Sigmoid colon (tissue), 4 donors: ENCODE measurements at regions not wholly inside any gene's neighbourhood (a gene's known extent, or its start where the extent isn't known, plus 50 kb on each side); places are given as distances from the start of the nearest gene placed in this dataset.

Experiments used
- CTCF ChIP-seq, 4 experiments: fragments of 450-650 bp in 3 of 4; fragments of 200-600 bp in 1 of 4; IDR thresholded peaks; one replicate each; pipeline ENCODE4 v1.5.1; 2016 to 2019; ENCODE audit warnings: antibody characterized with exemption in 4 of 4, mild to moderate bottlenecking in 3 of 4, moderate library complexity in 2 of 4
- EP300 ChIP-seq, 4 donors: sonication (generic); formaldehyde crosslinking; IDR thresholded peaks; one replicate each; pipeline ENCODE4 v1.6.1; 2017; ENCODE audit warnings: antibody characterized with exemption in 4 of 4
- POLR2A ChIP-seq, 2 donors: fragments of 450-650 bp; IDR thresholded peaks; one replicate each; pipeline ENCODE4 v1.6.1; 2016; ENCODE audit warnings: antibody characterized with exemption in 2 of 2, mild to moderate bottlenecking in 2 of 2, moderate library complexity in 2 of 2

- TF ChIP-seq EP300 (IDR thresholded peaks at IDR 0.05) = no peak
- no peak for TF ChIP-seq POLR2A (IDR thresholded peaks at IDR 0.05)
- TF ChIP-seq CTCF (IDR thresholded peaks at IDR 0.05) = no peak
Measured at GRCh38 chr22:26937213-26937612, 279.8 kb downstream of the MIAT start.
